GM23338 (cell line): ENCODE measurements at regions not wholly inside any gene's neighbourhood (a gene's known extent, or its start where the extent isn't known, plus 50 kb on each side); places are given as distances from the start of the nearest gene placed in this dataset.

Experiments used
- ATAC-seq: fragments of 200-7000 bp; cut with Tn5 transposase; 3 replicates; pipeline ENCODE4 v1.9.1; 2020
- DNase-seq: peaks from one replicate; pipeline ENCODE4 v3.0.0-alpha.2; 2015; ENCODE audit warnings: low spot score
- H2AFZ ChIP-seq: fragments of 200-600 bp; sonication (generic); 2 replicates; pipeline ENCODE4 v1.8.0; 2016; ENCODE audit warnings: antibody characterized with exemption, mild to moderate bottlenecking, moderate library complexity
- H3F3A ChIP-seq: fragments of 200-600 bp; sonication (generic); replicated peaks from 2 replicates; pipeline ENCODE4 v1.8.0; 2017; ENCODE audit warnings: antibody characterized with exemption, mixed run types, low read depth
- H3K27ac ChIP-seq: fragments of 200-600 bp; sonication (generic); 2 replicates; pipeline ENCODE4 v1.6.1; 2016; ENCODE audit warnings: low read depth
- H3K27me3 ChIP-seq: fragments of 200-600 bp; sonication (generic); 2 replicates; pipeline ENCODE4 v1.8.0; 2016; ENCODE audit warnings: mild to moderate bottlenecking, mixed run types, moderate library complexity; ENCODE audit not compliant: insufficient read depth
- H3K36me3 ChIP-seq: fragments of 200-600 bp; sonication (generic); 2 replicates; pipeline ENCODE4 v1.8.0; 2016; ENCODE audit warnings: mild to moderate bottlenecking; ENCODE audit not compliant: insufficient read depth
- H3K4me1 ChIP-seq: fragments of 200-600 bp; sonication (generic); 2 replicates; pipeline ENCODE4 v1.8.0; 2016; ENCODE audit warnings: mild to moderate bottlenecking, moderate library complexity; ENCODE audit not compliant: insufficient read depth
- H3K4me2 ChIP-seq: fragments of 200-600 bp; sonication (generic); 2 replicates; pipeline ENCODE4 v1.7.1; 2017; ENCODE audit warnings: mixed run types
- H3K4me3 ChIP-seq: fragments of 200-600 bp; sonication (generic); 2 replicates; pipeline ENCODE4 v1.6.1; 2016; ENCODE audit warnings: mixed run types
- H3K79me2 ChIP-seq: fragments of 200-600 bp; sonication (generic); replicated peaks from 2 replicates; pipeline ENCODE4 v1.8.0; 2017; ENCODE audit warnings: mild to moderate bottlenecking; ENCODE audit not compliant: insufficient read depth
- H3K9me2 ChIP-seq: fragments of 200-600 bp; sonication (generic); 2 replicates; pipeline ENCODE4 v1.8.0; 2017; ENCODE audit not compliant: insufficient read depth
- H4K20me1 ChIP-seq: fragments of 200-600 bp; sonication (generic); replicated peaks from 2 replicates; pipeline ENCODE4 v1.8.0; 2017; ENCODE audit warnings: mild to moderate bottlenecking; ENCODE audit not compliant: insufficient read depth
- H3K27ac Mint-ChIP-seq: 2 replicates; pipeline ENCODE4 v1.8.0; 2020; ENCODE audit warnings: inconsistent platforms, mild to moderate bottlenecking, moderate library complexity, mixed read lengths
- H3K27me3 Mint-ChIP-seq: 3 replicates; pipeline ENCODE4 v1.8.0; 2022; ENCODE audit warnings: low read depth, mild to moderate bottlenecking, moderate library complexity, mixed read lengths, inconsistent platforms; ENCODE audit not compliant: insufficient read depth, poor library complexity
- H3K36me3 Mint-ChIP-seq: 3 replicates; pipeline ENCODE4 v1.8.0; 2021; ENCODE audit warnings: low read depth, mild to moderate bottlenecking, inconsistent platforms, moderate library complexity, mixed read lengths
- H3K4me1 Mint-ChIP-seq: 3 replicates; pipeline ENCODE4 v1.8.0; 2020; ENCODE audit warnings: mild to moderate bottlenecking, inconsistent platforms, mixed read lengths
- H3K4me3 Mint-ChIP-seq: 3 replicates; pipeline ENCODE4 v1.8.0; 2021; ENCODE audit warnings: moderate library complexity, mild to moderate bottlenecking, inconsistent platforms, mixed read lengths
- H3K9me3 Mint-ChIP-seq: 3 replicates; pipeline ENCODE4 v1.8.0; 2020; ENCODE audit warnings: moderate library complexity, mild to moderate bottlenecking, inconsistent platforms, mixed read lengths
- CREB1 ChIP-seq: fragments of 250-450 bp; sonication (Bioruptor Pico); IDR thresholded peaks from 2 replicates; pipeline ENCODE4 v1.5.0; 2020; ENCODE audit warnings: low read depth, mild to moderate bottlenecking, moderate library complexity
- CTCF ChIP-seq, 2 experiments: fragments of 200-600 bp in 1 of 2; sonication (generic) in 1 of 2; conservative IDR thresholded peaks; 2 replicates each; pipeline versions ENCODE4 v1.5.1 to v1.6.1; 2016 to 2017; ENCODE audit warnings: antibody characterized with exemption in 2 of 2, low read depth in 2 of 2, mild to moderate bottlenecking in 2 of 2, moderate library complexity in 1 of 2
- EZH2phosphoT487 ChIP-seq: fragments of 200-600 bp; sonication (generic); IDR thresholded peaks from one replicate; pipeline ENCODE4 v1.8.1; 2018; ENCODE audit warnings: antibody characterized with exemption; ENCODE audit not compliant: unreplicated experiment
- NANOG ChIP-seq: IDR thresholded peaks from 2 replicates; pipeline ENCODE4 v1.6.1; 2016; ENCODE audit warnings: antibody characterized with exemption, borderline replicate concordance
- POLR2AphosphoS5 ChIP-seq: IDR thresholded peaks from 2 replicates; pipeline ENCODE4 v1.6.1; 2016; ENCODE audit warnings: antibody characterized with exemption, low read depth
- STAT1 ChIP-seq: IDR thresholded peaks from one replicate; pipeline ENCODE4 v1.6.1; 2016; ENCODE audit warnings: antibody characterized with exemption; ENCODE audit not compliant: unreplicated experiment
- ZNF114 ChIP-seq: fragments of 250-450 bp; sonication (Bioruptor Pico); IDR thresholded peaks from 2 replicates; pipeline ENCODE4 v1.5.0; 2020; ENCODE audit warnings: mild to moderate bottlenecking, moderate library complexity
- ZNF331 ChIP-seq: fragments of 250-450 bp; sonication (Bioruptor Pico); IDR thresholded peaks from 2 replicates; pipeline ENCODE4 v1.5.0; 2020; ENCODE audit warnings: low read depth, mild to moderate bottlenecking, moderate library complexity
- TF ChIP-seq, protein P1 (sequence below): IDR thresholded peaks from 2 replicates; pipeline ENCODE4 v1.6.1; 2016; ENCODE audit warnings: antibody characterized with exemption

- no peak overlapping the region for H3K4me3 ChIP-seq
- H3K9me2 ChIP-seq = no peaks in the 10 kb centered on the region
- Mint-ChIP-seq H3K4me1 (no peaks in the 10 kb centered on the region), H3K9me3 (no peaks in the 10 kb centered on the region), H3K27me3 (no peaks in the 10 kb centered on the region), H3K27ac (no peak overlapping the region), H3K36me3 (no peaks in the 10 kb centered on the region), H3K4me3 (no peak overlapping the region)
- H2AFZ ChIP-seq = no peak overlapping the region
- ATAC-seq = no peak
- DNase-seq = peak; percentile 9
- H3K79me2 ChIP-seq = no peaks in the 10 kb centered on the region
- no peaks in the 10 kb centered on the region for H3K27me3 ChIP-seq
- H4K20me1 ChIP-seq = no peaks in the 10 kb centered on the region
- no peak overlapping the region for H3K4me2 ChIP-seq
- no peaks in the 10 kb centered on the region for H3F3A ChIP-seq
- H3K4me1 ChIP-seq = no peaks in the 10 kb centered on the region
- TF ChIP-seq EZH2phosphoT487 (no peak), CTCF (conservative IDR thresholded peaks at IDR 0.05; ENCODE audit: low read depth in 2 of 2) (peak in 1 of 2 experiments; percentile 24; a peak in 2 of 4 replicates), STAT1 (no peak), CREB1 (CRISPR knock-in tag) (no peak), NANOG (no peak)
- TF ChIP-seq, protein P1, sequence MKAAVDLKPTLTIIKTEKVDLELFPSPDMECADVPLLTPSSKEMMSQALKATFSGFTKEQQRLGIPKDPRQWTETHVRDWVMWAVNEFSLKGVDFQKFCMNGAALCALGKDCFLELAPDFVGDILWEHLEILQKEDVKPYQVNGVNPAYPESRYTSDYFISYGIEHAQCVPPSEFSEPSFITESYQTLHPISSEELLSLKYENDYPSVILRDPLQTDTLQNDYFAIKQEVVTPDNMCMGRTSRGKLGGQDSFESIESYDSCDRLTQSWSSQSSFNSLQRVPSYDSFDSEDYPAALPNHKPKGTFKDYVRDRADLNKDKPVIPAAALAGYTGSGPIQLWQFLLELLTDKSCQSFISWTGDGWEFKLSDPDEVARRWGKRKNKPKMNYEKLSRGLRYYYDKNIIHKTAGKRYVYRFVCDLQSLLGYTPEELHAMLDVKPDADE = no peak
- no peaks in the 10 kb centered on the region for H3K36me3 ChIP-seq
- H3K27ac ChIP-seq = no peak overlapping the region
These were observed 132.7 kb upstream of the GMDS start for GRCh38 chr6:2378046-2378657.

GRCh38 chr6:2376429-2377355, 131.3 kb upstream of the GMDS start:
- H3K36me3 ChIP-seq = no peaks in the 10 kb centered on the region
- Mint-ChIP-seq H3K36me3 (no peaks in the 10 kb centered on the region), H3K4me3 (no peak overlapping the region), H3K27me3 (no peaks in the 10 kb centered on the region), H3K4me1 (no peaks in the 10 kb centered on the region), H3K27ac (no peak overlapping the region), H3K9me3 (no peaks in the 10 kb centered on the region)
- no peaks in the 10 kb centered on the region for H3K79me2 ChIP-seq
- TF ChIP-seq POLR2AphosphoS5 = no peak
- no peak for TF ChIP-seq ZNF331 (CRISPR knock-in tag)
- TF ChIP-seq ZNF114 (CRISPR knock-in tag) = no peak
- no peak for TF ChIP-seq CTCF (conservative IDR thresholded peaks at IDR 0.05; ENCODE audit: low read depth in 2 of 2)
- no peaks in the 10 kb centered on the region for H3K27me3 ChIP-seq
- no peak overlapping the region for H3K4me2 ChIP-seq
- no peaks in the 10 kb centered on the region for H3K4me1 ChIP-seq
- ATAC-seq (no peak), DNase-seq (no peak)
- no peak overlapping the region for H3K4me3 ChIP-seq
- H3K27ac ChIP-seq = no peak overlapping the region
- H2AFZ ChIP-seq = no peak overlapping the region
- no peaks in the 10 kb centered on the region for H3K9me2 ChIP-seq
- no peaks in the 10 kb centered on the region for H4K20me1 ChIP-seq
- no peaks in the 10 kb centered on the region for H3F3A ChIP-seq
